ENCODE measurements at regions not wholly inside any gene's neighbourhood (a gene's known extent, or its start where the extent isn't known, plus 50 kb on each side); places are given as distances from the start of the nearest gene placed in this dataset.

DNA sequence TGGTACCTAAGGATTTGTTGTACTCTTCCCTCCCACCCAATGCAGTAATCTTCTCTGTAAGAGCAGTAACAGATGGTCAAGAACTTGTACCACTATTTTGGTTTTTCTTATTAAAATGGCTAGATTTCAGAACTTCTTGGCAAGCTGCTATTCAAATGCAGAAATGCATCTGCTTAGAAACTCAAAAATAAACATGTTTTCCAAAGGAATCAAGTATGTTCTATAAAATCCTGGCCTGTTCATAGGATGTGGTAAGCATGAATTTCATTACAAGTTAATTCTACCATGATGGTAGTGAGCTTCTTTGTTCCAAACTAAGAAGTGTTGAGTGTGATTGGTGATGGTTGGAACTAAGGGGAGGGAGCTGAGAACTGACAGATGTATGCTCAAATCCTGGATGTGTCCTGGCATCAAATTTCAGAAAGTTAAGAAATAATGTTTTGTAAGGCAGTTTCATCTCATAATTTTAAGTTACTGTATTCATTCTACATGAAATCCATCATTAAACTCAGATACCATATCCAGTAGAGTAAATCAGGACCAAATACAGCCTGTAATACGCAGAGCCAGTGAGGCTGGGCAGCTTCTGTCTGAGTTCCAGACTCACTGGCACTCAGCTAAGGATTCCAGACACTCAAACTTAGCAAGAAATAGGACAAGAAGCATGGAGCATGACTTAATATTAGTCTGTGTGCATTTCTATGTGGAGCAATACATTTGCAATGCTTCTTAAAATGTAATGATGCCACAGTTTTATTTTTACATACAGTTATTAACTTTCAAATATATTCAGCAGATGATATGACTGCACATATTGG, 119.6 kb downstream of the TES start:
- TF ChIP-seq, protein P1, sequence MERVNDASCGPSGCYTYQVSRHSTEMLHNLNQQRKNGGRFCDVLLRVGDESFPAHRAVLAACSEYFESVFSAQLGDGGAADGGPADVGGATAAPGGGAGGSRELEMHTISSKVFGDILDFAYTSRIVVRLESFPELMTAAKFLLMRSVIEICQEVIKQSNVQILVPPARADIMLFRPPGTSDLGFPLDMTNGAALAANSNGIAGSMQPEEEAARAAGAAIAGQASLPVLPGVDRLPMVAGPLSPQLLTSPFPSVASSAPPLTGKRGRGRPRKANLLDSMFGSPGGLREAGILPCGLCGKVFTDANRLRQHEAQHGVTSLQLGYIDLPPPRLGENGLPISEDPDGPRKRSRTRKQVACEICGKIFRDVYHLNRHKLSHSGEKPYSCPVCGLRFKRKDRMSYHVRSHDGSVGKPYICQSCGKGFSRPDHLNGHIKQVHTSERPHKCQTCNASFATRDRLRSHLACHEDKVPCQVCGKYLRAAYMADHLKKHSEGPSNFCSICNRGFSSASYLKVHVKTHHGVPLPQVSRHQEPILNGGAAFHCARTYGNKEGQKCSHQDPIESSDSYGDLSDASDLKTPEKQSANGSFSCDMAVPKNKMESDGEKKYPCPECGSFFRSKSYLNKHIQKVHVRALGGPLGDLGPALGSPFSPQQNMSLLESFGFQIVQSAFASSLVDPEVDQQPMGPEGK (CRISPR knock-in tag; IDR thresholded peaks at IDR 0.05; ENCODE audit: borderline replicate concordance) = no peak
- no peak for TF ChIP-seq TOX (CRISPR knock-in tag; IDR thresholded peaks at IDR 0.05; ENCODE audit: borderline replicate concordance)
- no peak for TF ChIP-seq RARB (CRISPR knock-in tag; IDR thresholded peaks at IDR 0.05)
- TF ChIP-seq OSR1 (CRISPR knock-in tag; IDR thresholded peaks at IDR 0.05) = no peak
- TF ChIP-seq ZNF565 (CRISPR knock-in tag; conservative IDR thresholded peaks at IDR 0.05; ENCODE audit: low read depth) = no peak
- TF ChIP-seq ZC3H10 (CRISPR knock-in tag; IDR thresholded peaks at IDR 0.05) = no peak
- no peak for TF ChIP-seq BACH2 (CRISPR knock-in tag; IDR thresholded peaks at IDR 0.05; ENCODE audit: borderline replicate concordance)
- no peak for TF ChIP-seq CSRNP3 (CRISPR knock-in tag; IDR thresholded peaks at IDR 0.05)
- no peak for TF ChIP-seq SNAI2 (CRISPR knock-in tag; IDR thresholded peaks at IDR 0.05)
- no peak for TF ChIP-seq ZNF70 (CRISPR knock-in tag; IDR thresholded peaks at IDR 0.05)
- TF ChIP-seq, protein P2, sequence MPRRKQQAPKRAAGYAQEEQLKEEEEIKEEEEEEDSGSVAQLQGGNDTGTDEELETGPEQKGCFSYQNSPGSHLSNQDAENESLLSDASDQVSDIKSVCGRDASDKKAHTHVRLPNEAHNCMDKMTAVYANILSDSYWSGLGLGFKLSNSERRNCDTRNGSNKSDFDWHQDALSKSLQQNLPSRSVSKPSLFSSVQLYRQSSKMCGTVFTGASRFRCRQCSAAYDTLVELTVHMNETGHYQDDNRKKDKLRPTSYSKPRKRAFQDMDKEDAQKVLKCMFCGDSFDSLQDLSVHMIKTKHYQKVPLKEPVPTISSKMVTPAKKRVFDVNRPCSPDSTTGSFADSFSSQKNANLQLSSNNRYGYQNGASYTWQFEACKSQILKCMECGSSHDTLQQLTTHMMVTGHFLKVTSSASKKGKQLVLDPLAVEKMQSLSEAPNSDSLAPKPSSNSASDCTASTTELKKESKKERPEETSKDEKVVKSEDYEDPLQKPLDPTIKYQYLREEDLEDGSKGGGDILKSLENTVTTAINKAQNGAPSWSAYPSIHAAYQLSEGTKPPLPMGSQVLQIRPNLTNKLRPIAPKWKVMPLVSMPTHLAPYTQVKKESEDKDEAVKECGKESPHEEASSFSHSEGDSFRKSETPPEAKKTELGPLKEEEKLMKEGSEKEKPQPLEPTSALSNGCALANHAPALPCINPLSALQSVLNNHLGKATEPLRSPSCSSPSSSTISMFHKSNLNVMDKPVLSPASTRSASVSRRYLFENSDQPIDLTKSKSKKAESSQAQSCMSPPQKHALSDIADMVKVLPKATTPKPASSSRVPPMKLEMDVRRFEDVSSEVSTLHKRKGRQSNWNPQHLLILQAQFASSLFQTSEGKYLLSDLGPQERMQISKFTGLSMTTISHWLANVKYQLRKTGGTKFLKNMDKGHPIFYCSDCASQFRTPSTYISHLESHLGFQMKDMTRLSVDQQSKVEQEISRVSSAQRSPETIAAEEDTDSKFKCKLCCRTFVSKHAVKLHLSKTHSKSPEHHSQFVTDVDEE (CRISPR knock-in tag; IDR thresholded peaks at IDR 0.05) = no peak

Data from SK-N-SH treated with all-trans-retinoic acid at 6 μM for 48 hours (cell line).